PC-3 (cell line): ENCODE measurements at regions not wholly inside any gene's neighbourhood (a gene's known extent, or its start where the extent isn't known, plus 50 kb on each side); places are given as distances from the start of the nearest gene placed in this dataset.

Experiments
- EZH2 ChIP-seq: fragments of 300-600 bp; sonication (generic); IDR thresholded peaks from one replicate; pipeline ENCODE4 v1.6.1; 2017; ENCODE audit warnings: antibody characterized with exemption, mild to moderate bottlenecking, low read length; ENCODE audit not compliant: unreplicated experiment
- EZH2phosphoT487 ChIP-seq: fragments of 300-600 bp; sonication (generic); IDR thresholded peaks from 2 replicates; pipeline ENCODE4 v1.6.1; 2018; ENCODE audit warnings: mild to moderate bottlenecking, antibody characterized with exemption, low read length, borderline replicate concordance
- TF ChIP-seq, protein P1 (sequence below): fragments of 300-600 bp; sonication (generic); conservative IDR thresholded peaks from 2 replicates; pipeline ENCODE4 v1.5.1; 2017; ENCODE audit warnings: antibody characterized with exemption, low read depth, mild to moderate bottlenecking, low read length

DNA sequence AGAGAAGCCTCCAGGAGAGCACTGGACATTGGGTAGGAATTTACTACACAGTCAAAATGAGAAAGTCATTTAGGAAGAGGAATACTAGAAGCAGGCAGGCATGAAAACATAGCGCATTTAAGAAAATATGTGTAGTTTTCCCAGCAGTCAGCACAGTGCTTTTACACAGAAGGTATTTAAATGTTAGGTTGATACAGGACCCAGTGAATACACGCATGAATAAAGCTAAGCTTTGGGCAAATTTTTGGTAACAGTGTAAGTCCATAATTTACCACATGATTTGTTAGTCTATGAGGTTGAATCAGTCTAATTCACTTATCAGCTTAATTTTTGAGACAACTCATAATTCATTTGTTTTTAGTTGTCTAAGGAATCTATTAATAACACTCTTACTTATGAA lies 421.7 kb upstream of the CDH20 start:
- TF ChIP-seq, protein P1, sequence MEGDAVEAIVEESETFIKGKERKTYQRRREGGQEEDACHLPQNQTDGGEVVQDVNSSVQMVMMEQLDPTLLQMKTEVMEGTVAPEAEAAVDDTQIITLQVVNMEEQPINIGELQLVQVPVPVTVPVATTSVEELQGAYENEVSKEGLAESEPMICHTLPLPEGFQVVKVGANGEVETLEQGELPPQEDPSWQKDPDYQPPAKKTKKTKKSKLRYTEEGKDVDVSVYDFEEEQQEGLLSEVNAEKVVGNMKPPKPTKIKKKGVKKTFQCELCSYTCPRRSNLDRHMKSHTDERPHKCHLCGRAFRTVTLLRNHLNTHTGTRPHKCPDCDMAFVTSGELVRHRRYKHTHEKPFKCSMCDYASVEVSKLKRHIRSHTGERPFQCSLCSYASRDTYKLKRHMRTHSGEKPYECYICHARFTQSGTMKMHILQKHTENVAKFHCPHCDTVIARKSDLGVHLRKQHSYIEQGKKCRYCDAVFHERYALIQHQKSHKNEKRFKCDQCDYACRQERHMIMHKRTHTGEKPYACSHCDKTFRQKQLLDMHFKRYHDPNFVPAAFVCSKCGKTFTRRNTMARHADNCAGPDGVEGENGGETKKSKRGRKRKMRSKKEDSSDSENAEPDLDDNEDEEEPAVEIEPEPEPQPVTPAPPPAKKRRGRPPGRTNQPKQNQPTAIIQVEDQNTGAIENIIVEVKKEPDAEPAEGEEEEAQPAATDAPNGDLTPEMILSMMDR: no peak
- TF ChIP-seq EZH2phosphoT487 (no peak), EZH2 (no peak)
